ENCODE measurements at regions not wholly inside any gene's neighbourhood (a gene's known extent, or its start where the extent isn't known, plus 50 kb on each side); places are given as distances from the start of the nearest gene placed in this dataset.

- Histone ChIP-seq H3K27ac (peak overlapping the region in 1 of 4 donors; percentile 15), H3K9me3 (no peaks in the 10 kb centered on the region), H3K4me3 (no peak overlapping the region), H3K36me3 (no peaks in the 10 kb centered on the region), H3K4me1 (no peaks in the 10 kb centered on the region), H3K27me3 (no peaks in the 10 kb centered on the region)
- TF ChIP-seq POLR2A (IDR thresholded peaks at IDR 0.05) = no peak
- TF ChIP-seq, protein P1, sequence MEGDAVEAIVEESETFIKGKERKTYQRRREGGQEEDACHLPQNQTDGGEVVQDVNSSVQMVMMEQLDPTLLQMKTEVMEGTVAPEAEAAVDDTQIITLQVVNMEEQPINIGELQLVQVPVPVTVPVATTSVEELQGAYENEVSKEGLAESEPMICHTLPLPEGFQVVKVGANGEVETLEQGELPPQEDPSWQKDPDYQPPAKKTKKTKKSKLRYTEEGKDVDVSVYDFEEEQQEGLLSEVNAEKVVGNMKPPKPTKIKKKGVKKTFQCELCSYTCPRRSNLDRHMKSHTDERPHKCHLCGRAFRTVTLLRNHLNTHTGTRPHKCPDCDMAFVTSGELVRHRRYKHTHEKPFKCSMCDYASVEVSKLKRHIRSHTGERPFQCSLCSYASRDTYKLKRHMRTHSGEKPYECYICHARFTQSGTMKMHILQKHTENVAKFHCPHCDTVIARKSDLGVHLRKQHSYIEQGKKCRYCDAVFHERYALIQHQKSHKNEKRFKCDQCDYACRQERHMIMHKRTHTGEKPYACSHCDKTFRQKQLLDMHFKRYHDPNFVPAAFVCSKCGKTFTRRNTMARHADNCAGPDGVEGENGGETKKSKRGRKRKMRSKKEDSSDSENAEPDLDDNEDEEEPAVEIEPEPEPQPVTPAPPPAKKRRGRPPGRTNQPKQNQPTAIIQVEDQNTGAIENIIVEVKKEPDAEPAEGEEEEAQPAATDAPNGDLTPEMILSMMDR (IDR thresholded peaks at IDR 0.05) = no peak
- no peak for DNase-seq
These were observed 317.0 kb downstream of the CYP26B1 start for GRCh38 chr2:71830497-71831192.

GRCh38 chr2:71829008-71829407 is 318.7 kb downstream of the CYP26B1 start:
- Histone ChIP-seq H3K9me3 (no peaks in the 10 kb centered on the region), H3K27ac (no peak overlapping the region), H3K27me3 (no peaks in the 10 kb centered on the region), H3K4me1 (no peaks in the 10 kb centered on the region), H3K4me3 (no peak overlapping the region), H3K36me3 (no peaks in the 10 kb centered on the region)
- DNase-seq = no peak
- TF ChIP-seq POLR2A (IDR thresholded peaks at IDR 0.05) = no peak
- TF ChIP-seq, protein P1 (IDR thresholded peaks at IDR 0.05) = no peak

DNA sequence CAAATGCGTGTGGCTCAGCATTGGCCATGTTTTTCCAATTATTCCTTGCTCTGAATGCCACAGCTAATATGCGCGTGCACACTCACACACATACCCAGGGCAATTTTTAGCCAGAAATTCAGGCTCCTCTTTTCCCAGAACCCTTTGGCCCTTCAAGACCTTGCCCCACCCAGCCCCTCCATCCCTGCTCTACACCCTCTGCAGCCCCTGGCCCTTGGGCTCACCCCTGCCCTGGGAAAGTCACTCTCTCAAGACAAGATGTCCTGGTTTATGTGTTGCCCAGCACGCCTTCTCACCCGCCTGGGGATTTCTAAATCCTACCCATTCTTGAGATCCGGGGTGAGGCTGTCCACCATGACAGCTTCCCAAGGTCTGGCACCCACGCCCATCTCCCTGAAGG is 319.7 kb downstream of the CYP26B1 start:
- H3K27me3 ChIP-seq = no peaks in the 10 kb centered on the region
- H3K4me3 ChIP-seq = no peak overlapping the region
- TF ChIP-seq, protein P1 (IDR thresholded peaks at IDR 0.05) = no peak
- TF ChIP-seq POLR2A (IDR thresholded peaks at IDR 0.05) = no peak
- H3K9me3 ChIP-seq = no peaks in the 10 kb centered on the region
- no peak overlapping the region for H3K27ac ChIP-seq
- H3K4me1 ChIP-seq = no peaks in the 10 kb centered on the region
- DNase-seq = no peak
- no peaks in the 10 kb centered on the region for H3K36me3 ChIP-seq

DNA sequence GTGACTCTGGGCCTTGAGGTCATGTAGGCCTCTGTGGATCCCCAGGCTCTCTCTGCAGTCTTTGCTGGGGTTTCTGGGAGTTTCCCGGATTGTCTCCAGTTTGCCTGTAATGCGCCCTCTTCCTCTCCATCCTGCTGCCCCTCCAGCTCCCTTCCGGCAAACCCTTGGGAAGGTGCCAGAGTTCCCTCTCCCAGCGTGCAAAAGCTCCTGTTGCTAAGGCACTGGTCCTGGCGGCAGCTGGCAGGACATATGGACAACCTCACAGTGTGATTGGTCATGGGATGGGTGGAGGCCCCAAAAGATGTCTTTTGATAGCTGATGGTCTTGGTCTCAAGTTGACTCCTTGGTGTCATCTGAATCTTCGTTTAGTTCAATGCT is 320.1 kb downstream of the CYP26B1 start:
- Histone ChIP-seq H3K9me3 (no peaks in the 10 kb centered on the region), H3K4me1 (no peaks in the 10 kb centered on the region), H3K36me3 (no peaks in the 10 kb centered on the region), H3K4me3 (no peak overlapping the region), H3K27me3 (no peaks in the 10 kb centered on the region), H3K27ac (no peak overlapping the region)
- TF ChIP-seq POLR2A (IDR thresholded peaks at IDR 0.05) = no peak
- TF ChIP-seq, protein P1 (IDR thresholded peaks at IDR 0.05) = no peak
- DNase-seq = no peak

- no peak for DNase-seq
- H3K27ac ChIP-seq = no peak overlapping the region
- no peaks in the 10 kb centered on the region for H3K4me1 ChIP-seq
- H3K27me3 ChIP-seq = no peaks in the 10 kb centered on the region
- TF ChIP-seq, protein P1 (IDR thresholded peaks at IDR 0.05) = no peak
- no peak for TF ChIP-seq POLR2A (IDR thresholded peaks at IDR 0.05)
- no peaks in the 10 kb centered on the region for H3K36me3 ChIP-seq
- H3K4me3 ChIP-seq = no peak overlapping the region
- H3K9me3 ChIP-seq = no peaks in the 10 kb centered on the region
These were observed 320.7 kb downstream of the CYP26B1 start for GRCh38 chr2:71826826-71827523.

Data from Peyer's patch (tissue), 4 donors.